CD14-positive monocyte (primary cell): ENCODE measurements at regions not wholly inside any gene's neighbourhood (a gene's known extent, or its start where the extent isn't known, plus 50 kb on each side); places are given as distances from the start of the nearest gene placed in this dataset.

ENCODE experiments used
- DNase-seq, 3 donors: peaks; one replicate each; pipeline ENCODE4 v3.0.0-alpha.2; 2011 to 2022
- H2AFZ ChIP-seq: 2 replicates; pipeline ENCODE4 v1.6.0; 2012; ENCODE audit warnings: mild to moderate bottlenecking, low read depth, low read length, inconsistent platforms; ENCODE audit not compliant: insufficient read depth, poor library complexity, severe bottlenecking
- H3K27ac ChIP-seq, 2 donors: 1 replicate in 1 of 2; 2 replicates in 1 of 2; pipeline ENCODE4 v1.5.1; 2012 to 2013; ENCODE audit warnings: low read length in 2 of 2, control low read depth in 1 of 2, inconsistent platforms in 1 of 2, low read depth in 1 of 2, mild to moderate bottlenecking in 1 of 2
- H3K27me3 ChIP-seq, 2 donors: one replicate each; pipeline versions ENCODE4 v1.6.0 to v1.6.1; 2011 to 2013; ENCODE audit warnings: low read length in 2 of 2; ENCODE audit not compliant: control insufficient read depth in 2 of 2, insufficient read depth in 2 of 2
- H3K36me3 ChIP-seq, 2 donors: replicated peaks in 1 of 2; 1 replicate in 1 of 2; 2 replicates in 1 of 2; pipeline versions ENCODE4 v1.5.1 to v1.6.1; 2012 to 2013; ENCODE audit warnings: low read length in 2 of 2, control low read depth in 1 of 2, inconsistent platforms in 1 of 2, mild to moderate bottlenecking in 1 of 2; ENCODE audit not compliant: insufficient read depth in 2 of 2, control insufficient read depth in 1 of 2
- H3K4me1 ChIP-seq, 2 donors: 1 replicate in 1 of 2; 2 replicates in 1 of 2; pipeline versions ENCODE4 v1.5.1 to v1.6.1; 2012 to 2013; ENCODE audit warnings: low read length in 2 of 2, control low read depth in 1 of 2, inconsistent platforms in 1 of 2, mild to moderate bottlenecking in 1 of 2, moderate library complexity in 1 of 2; ENCODE audit not compliant: insufficient read depth in 2 of 2, control insufficient read depth in 1 of 2
- H3K4me2 ChIP-seq: replicated peaks from 2 replicates; pipeline ENCODE3; 2012; ENCODE audit warnings: low read length, moderate library complexity, mild to moderate bottlenecking; ENCODE audit not compliant: poor library complexity, severe bottlenecking; ENCODE audit errors: extremely low read depth
- H3K4me3 ChIP-seq, 3 experiments: fragments of 200-600 bp in 1 of 3; sonication (generic) in 1 of 3; replicated peaks in 1 of 3; 1 replicate in 2 of 3; 2 replicates in 1 of 3; pipeline ENCODE4 v1.5.1; 2011 to 2013; ENCODE audit warnings: low read length in 3 of 3, mild to moderate bottlenecking in 3 of 3, control low read depth in 2 of 3, low read depth in 2 of 3, inconsistent platforms in 1 of 3, moderate library complexity in 1 of 3
- H3K79me2 ChIP-seq: 2 replicates; pipeline ENCODE4 v1.6.0; 2012; ENCODE audit warnings: mild to moderate bottlenecking, control low read depth, inconsistent platforms, low read length, moderate library complexity; ENCODE audit not compliant: insufficient read depth
- H3K9ac ChIP-seq: 2 replicates; pipeline ENCODE4 v1.6.0; 2017; ENCODE audit warnings: low read length, mild to moderate bottlenecking; ENCODE audit not compliant: insufficient read depth, poor library complexity, severe bottlenecking
- H3K9me3 ChIP-seq, 2 donors: replicated peaks in 1 of 2; 1 replicate in 1 of 2; 2 replicates in 1 of 2; pipeline versions ENCODE4 v1.5.1 to v1.6.1; 2012 to 2013; ENCODE audit warnings: low read length in 2 of 2, control low read depth in 1 of 2; ENCODE audit not compliant: control insufficient read depth in 1 of 2, insufficient read depth in 1 of 2
- H4K20me1 ChIP-seq: 2 replicates; pipeline ENCODE4 v1.6.0; 2012; ENCODE audit warnings: mild to moderate bottlenecking, low read length, control low read depth, moderate library complexity; ENCODE audit not compliant: insufficient read depth
- H3K27ac Mint-ChIP-seq, 7 donors: one replicate each; pipeline ENCODE4 v1.8.0; 2020; ENCODE audit warnings: mild to moderate bottlenecking in 7 of 7, mixed read lengths in 7 of 7, moderate library complexity in 6 of 7, inconsistent platforms in 2 of 7
- H3K27me3 Mint-ChIP-seq, 3 donors: one replicate each; pipeline ENCODE4 v1.8.0; 2021 to 2022; ENCODE audit warnings: low read depth in 3 of 3, mild to moderate bottlenecking in 3 of 3, mixed read lengths in 3 of 3, moderate library complexity in 3 of 3, inconsistent platforms in 1 of 3
- H3K36me3 Mint-ChIP-seq, 2 donors: one replicate each; pipeline ENCODE4 v1.8.0; 2020; ENCODE audit warnings: mixed read lengths in 2 of 2, inconsistent platforms in 1 of 2, mild to moderate bottlenecking in 1 of 2
- H3K4me1 Mint-ChIP-seq: one replicate; pipeline ENCODE4 v1.8.0; 2020; ENCODE audit warnings: mild to moderate bottlenecking, mixed read lengths
- H3K4me3 Mint-ChIP-seq, 2 donors: one replicate each; pipeline ENCODE4 v1.8.0; 2020; ENCODE audit warnings: mild to moderate bottlenecking in 2 of 2, mixed read lengths in 2 of 2, moderate library complexity in 1 of 2
- H3K9me3 Mint-ChIP-seq, 7 donors: one replicate each; pipeline ENCODE4 v1.8.0; 2020 to 2022; ENCODE audit warnings: mixed read lengths in 7 of 7, mild to moderate bottlenecking in 6 of 7, moderate library complexity in 6 of 7, inconsistent platforms in 2 of 7
- CTCF ChIP-seq: fragments of 200-600 bp; IDR thresholded peaks from one replicate; pipeline ENCODE4 v1.8.0; 2022; ENCODE audit warnings: antibody characterized with exemption, mild to moderate bottlenecking
- WGBS: methylation state at CpG from one replicate; pipeline ENCODE4 v1.1.5; 2013; ENCODE audit warnings: missing lambda C conversion rate; ENCODE audit not compliant: insufficient coverage; 5-methylcytosine and 5-hydroxymethylcytosine counted together
- intact Hi-C, 2 donors: fragments of 100-400 bp; cut with micrococcal nuclease; formaldehyde crosslinking; loops; one replicate each; pipeline versions ENCODE4 v1.15.0 to v1.15.1; 2023

- no peaks in the 10 kb centered on the region for H3K27me3 ChIP-seq
- H3K9me3 Mint-ChIP-seq: peaks cover 0 to 6% (median 0%) of the 10 kb centered on the region in 7 donors
Observed at GRCh38 chr1:82099170-82099569, 298.4 kb downstream of the ADGRL2 start.

GRCh38 chr1:82094136-82094535 lies 293.4 kb downstream of the ADGRL2 start:
- no peak overlapping the region for H3K27ac Mint-ChIP-seq
- 100% methylated on average over 2 of the region's 2 CpGs for WGBS
- intact Hi-C loops: no loop called here
- Histone ChIP-seq H3K4me2 (no peak overlapping the region), H3K4me1 (no peaks in the 10 kb centered on the region), H3K9me3 (peaks cover 0 to 2% of the 10 kb centered on the region in 2 donors), H3K4me3 (no peak overlapping the region), H2AFZ (no peak overlapping the region), H3K27ac (no peak overlapping the region), H3K27me3 (no peaks in the 10 kb centered on the region), H4K20me1 (no peaks in the 10 kb centered on the region), H3K36me3 (no peaks in the 10 kb centered on the region), H3K9ac (no peak overlapping the region), H3K79me2 (no peaks in the 10 kb centered on the region)
- no peaks in the 10 kb centered on the region for H3K27me3 Mint-ChIP-seq
- H3K4me3 Mint-ChIP-seq: no peak overlapping the region
- H3K4me1 Mint-ChIP-seq: no peaks in the 10 kb centered on the region
- no peak for DNase-seq
- TF ChIP-seq CTCF: no peak
- no peaks in the 10 kb centered on the region for H3K36me3 Mint-ChIP-seq
- peaks cover 0 to 2% (median 0%) of the 10 kb centered on the region in 7 donors for H3K9me3 Mint-ChIP-seq

More at GRCh38 chr1:82099170-82099569, 298.4 kb downstream of the ADGRL2 start:
- H3K27me3 Mint-ChIP-seq: peaks cover 0 to 5% (median 1%) of the 10 kb centered on the region in 3 donors
- H3K36me3 Mint-ChIP-seq: no peaks in the 10 kb centered on the region
- no peak overlapping the region for H3K4me3 ChIP-seq
- H3K36me3 ChIP-seq: no peaks in the 10 kb centered on the region
- H3K9ac ChIP-seq: no peak overlapping the region
- DNase-seq: no peak
- H3K4me3 Mint-ChIP-seq: no peak overlapping the region
- no peaks in the 10 kb centered on the region for H3K79me2 ChIP-seq
- H3K9me3 ChIP-seq: peaks cover 0 to 2% of the 10 kb centered on the region in 2 donors
- no peak overlapping the region for H2AFZ ChIP-seq
- H3K4me1 Mint-ChIP-seq: no peaks in the 10 kb centered on the region
- no peak overlapping the region for H3K27ac ChIP-seq
- intact Hi-C loops: no loop called here
- no peaks in the 10 kb centered on the region for H4K20me1 ChIP-seq
- WGBS: no CpG with 5 or more reads among the region's 1 CpG
- TF ChIP-seq CTCF: no peak
- H3K4me1 ChIP-seq: no peaks in the 10 kb centered on the region
- no peak overlapping the region for H3K4me2 ChIP-seq
- H3K27ac Mint-ChIP-seq: no peak overlapping the region
